SK-N-SH treated with all-trans-retinoic acid at 6 μM for 48 hours (cell line): ENCODE measurements at regions not wholly inside any gene's neighbourhood (a gene's known extent, or its start where the extent isn't known, plus 50 kb on each side); places are given as distances from the start of the nearest gene placed in this dataset.

ENCODE experiments used
- CSDC2 ChIP-seq: fragments of 250-450 bp; sonication (Bioruptor Pico); IDR thresholded peaks from 2 replicates; pipeline ENCODE4 v1.5.0; 2020; ENCODE audit warnings: mild to moderate bottlenecking, moderate library complexity
- GLIS3 ChIP-seq: fragments of 250-450 bp; sonication (Bioruptor Pico); IDR thresholded peaks from 2 replicates; pipeline ENCODE4 v1.5.0; 2020; ENCODE audit warnings: mild to moderate bottlenecking, moderate library complexity
- RARB ChIP-seq: fragments of 250-450 bp; sonication (Bioruptor Pico); IDR thresholded peaks from 2 replicates; pipeline ENCODE4 v1.8.0; 2021; ENCODE audit warnings: mild to moderate bottlenecking, moderate library complexity
- ZC3H10 ChIP-seq: fragments of 250-450 bp; sonication (Bioruptor Pico); IDR thresholded peaks from 2 replicates; pipeline ENCODE4 v1.5.1; 2021; ENCODE audit warnings: mild to moderate bottlenecking, moderate library complexity
- ZFP3 ChIP-seq: fragments of 250-450 bp; sonication (Bioruptor Pico); IDR thresholded peaks from 2 replicates; pipeline ENCODE4 v1.5.0; 2020; ENCODE audit warnings: mild to moderate bottlenecking, moderate library complexity
- TF ChIP-seq, protein P1 (sequence below): fragments of 250-450 bp; sonication (Bioruptor Pico); IDR thresholded peaks from 2 replicates; pipeline ENCODE4 v1.5.1; 2020; ENCODE audit warnings: low read depth, mild to moderate bottlenecking, moderate library complexity

DNA sequence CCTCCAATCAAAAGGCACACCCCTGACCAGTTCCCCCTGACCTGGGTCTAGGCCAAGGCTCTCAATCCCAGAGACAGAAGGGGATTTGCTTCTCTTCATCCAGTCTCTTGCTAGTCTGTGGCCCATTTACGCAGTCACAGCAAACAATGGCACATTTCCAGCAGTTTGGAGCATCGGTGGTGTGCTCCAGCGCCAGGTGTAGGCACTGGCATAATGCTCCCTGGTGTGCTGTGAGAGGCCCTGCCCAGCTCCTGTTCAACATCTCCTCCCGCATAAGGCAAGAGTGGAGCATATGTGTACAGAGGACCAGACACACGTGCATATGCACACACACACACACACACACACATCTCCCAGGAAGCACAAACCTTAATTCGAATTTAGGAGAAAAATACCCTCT is 79.5 kb upstream of the ERCC6L2 start:
- TF ChIP-seq ZFP3 (CRISPR knock-in tag) (no peak), GLIS3 (CRISPR knock-in tag) (no peak), RARB (no peak), ZC3H10 (no peak), CSDC2 (CRISPR knock-in tag) (no peak)
- TF ChIP-seq, protein P1, sequence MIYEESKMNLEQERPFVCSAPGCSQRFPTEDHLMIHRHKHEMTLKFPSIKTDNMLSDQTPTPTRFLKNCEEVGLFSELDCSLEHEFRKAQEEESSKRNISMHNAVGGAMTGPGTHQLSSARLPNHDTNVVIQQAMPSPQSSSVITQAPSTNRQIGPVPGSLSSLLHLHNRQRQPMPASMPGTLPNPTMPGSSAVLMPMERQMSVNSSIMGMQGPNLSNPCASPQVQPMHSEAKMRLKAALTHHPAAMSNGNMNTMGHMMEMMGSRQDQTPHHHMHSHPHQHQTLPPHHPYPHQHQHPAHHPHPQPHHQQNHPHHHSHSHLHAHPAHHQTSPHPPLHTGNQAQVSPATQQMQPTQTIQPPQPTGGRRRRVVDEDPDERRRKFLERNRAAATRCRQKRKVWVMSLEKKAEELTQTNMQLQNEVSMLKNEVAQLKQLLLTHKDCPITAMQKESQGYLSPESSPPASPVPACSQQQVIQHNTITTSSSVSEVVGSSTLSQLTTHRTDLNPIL (CRISPR knock-in tag), result no peak
